Mononuclear cell (primary cell): ENCODE measurements at regions not wholly inside any gene's neighbourhood (a gene's known extent, or its start where the extent isn't known, plus 50 kb on each side); places are given as distances from the start of the nearest gene placed in this dataset.

Experiments used
- H3K27me3 ChIP-seq: 2 replicates; pipeline ENCODE4 v1.6.0; 2011; ENCODE audit warnings: low read length, control low read depth; ENCODE audit not compliant: insufficient read depth
- H3K4me1 ChIP-seq: 2 replicates; pipeline ENCODE4 v1.5.1; 2011; ENCODE audit warnings: mild to moderate bottlenecking, low read length, control low read depth; ENCODE audit not compliant: insufficient read depth
- H3K4me3 ChIP-seq: 2 replicates; pipeline ENCODE4 v1.5.1; 2011; ENCODE audit warnings: mild to moderate bottlenecking, low read length, moderate library complexity
- H3K9me3 ChIP-seq: 2 replicates; pipeline ENCODE4 v1.5.1; 2011; ENCODE audit warnings: low read depth, mild to moderate bottlenecking, control low read depth, low read length

DNA sequence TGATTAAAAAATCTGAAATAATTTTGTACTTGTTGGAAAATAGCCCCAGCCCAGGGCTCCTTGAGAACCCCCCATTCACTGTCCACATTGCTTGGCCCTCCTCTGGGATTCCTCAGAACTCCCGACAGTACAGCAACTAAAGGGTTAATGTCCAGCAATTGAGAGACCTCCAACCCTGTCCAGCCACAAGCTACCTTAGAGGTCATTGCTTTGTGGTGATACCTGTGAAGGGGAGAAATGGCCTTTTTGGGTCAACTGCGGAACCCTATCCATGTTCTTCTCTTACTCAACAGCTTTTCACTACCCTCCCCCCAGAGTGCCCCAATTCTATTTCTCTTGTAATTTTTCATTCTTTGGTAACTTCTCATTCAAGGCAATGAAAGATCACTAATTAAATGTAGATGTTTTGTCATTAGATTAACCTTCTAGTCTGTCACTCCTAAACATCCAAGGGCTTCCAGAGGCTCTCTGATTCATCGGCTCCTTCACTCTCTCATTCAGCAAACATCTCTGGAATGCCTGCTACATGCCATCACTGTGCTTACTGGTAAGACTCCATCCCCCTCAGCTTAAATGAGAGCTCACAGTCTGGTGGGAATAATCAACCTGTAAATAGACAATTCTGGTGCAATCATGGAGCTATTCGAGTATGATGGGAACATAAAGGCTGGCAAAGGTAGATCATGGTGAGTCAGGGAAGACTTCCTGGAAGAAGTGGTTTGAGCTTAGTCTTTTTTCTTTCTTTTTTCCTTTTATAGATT, 241.4 kb upstream of the PGRMC2 start:
- H3K4me1 ChIP-seq, result no peaks in the 10 kb centered on the region
- no peaks in the 10 kb centered on the region for H3K9me3 ChIP-seq
- no peak overlapping the region for H3K4me3 ChIP-seq
- H3K27me3 ChIP-seq, result no peaks in the 10 kb centered on the region

DNA sequence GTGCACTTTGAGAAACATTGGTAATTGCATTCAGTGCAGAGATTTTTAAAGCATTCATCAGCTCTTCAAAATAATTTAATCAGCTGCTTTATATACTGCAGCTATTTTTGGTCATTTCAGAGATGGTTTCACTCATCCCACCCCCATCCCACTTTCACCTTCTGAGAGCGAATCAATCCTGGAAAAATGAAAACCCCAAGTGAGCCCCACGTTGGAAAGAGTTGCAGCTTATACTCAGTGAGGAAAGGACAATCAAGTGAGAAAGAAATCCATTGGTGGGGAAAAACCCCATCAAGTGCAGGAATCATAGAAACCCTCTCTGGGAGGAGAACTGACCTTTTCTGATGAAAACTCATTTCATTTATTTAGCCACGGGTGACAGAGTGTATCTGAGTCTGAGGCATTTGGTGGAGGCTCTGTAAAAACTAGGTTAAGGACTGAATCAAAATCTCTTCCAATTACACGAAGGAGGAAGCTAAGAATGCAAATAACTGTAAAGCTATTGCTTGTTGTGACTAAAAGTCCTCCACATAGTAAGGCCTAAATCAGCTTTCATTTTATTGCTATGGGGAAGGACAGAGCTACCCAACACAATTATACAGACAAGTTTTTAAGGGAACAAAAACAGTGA, 240.4 kb upstream of the PGRMC2 start:
- no peak overlapping the region for H3K4me3 ChIP-seq
- H3K9me3 ChIP-seq, result no peaks in the 10 kb centered on the region
- no peaks in the 10 kb centered on the region for H3K27me3 ChIP-seq
- no peaks in the 10 kb centered on the region for H3K4me1 ChIP-seq

DNA sequence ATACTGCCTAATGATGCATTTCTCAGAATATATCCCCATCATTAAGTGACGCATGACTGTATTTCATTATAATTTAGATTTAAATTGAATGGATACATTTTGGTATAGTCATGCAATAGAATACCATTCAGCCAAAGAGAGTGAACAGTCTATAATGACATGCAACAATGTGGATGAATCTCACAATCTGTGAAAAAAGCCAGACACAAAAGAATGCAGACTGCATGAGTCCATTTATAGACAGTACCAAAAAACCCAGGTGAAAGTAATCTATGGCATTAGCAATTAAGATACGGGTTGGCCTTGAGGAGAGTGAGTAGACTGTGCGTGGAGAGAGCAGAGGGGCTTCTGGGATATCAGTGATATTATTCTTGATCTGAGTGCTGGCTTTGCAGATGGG, 239.7 kb upstream of the PGRMC2 start:
- Histone ChIP-seq H3K4me1 (no peaks in the 10 kb centered on the region), H3K4me3 (no peak overlapping the region), H3K9me3 (no peaks in the 10 kb centered on the region), H3K27me3 (no peaks in the 10 kb centered on the region)

GRCh38 chr4:128525992-128526630, 238.5 kb upstream of the PGRMC2 start:
- H3K4me1 ChIP-seq, result no peaks in the 10 kb centered on the region
- no peaks in the 10 kb centered on the region for H3K27me3 ChIP-seq
- no peaks in the 10 kb centered on the region for H3K9me3 ChIP-seq
- no peak overlapping the region for H3K4me3 ChIP-seq

GRCh38 chr4:128525387-128525786, 237.8 kb upstream of the PGRMC2 start:
- Histone ChIP-seq H3K27me3 (no peaks in the 10 kb centered on the region), H3K4me3 (no peak overlapping the region), H3K4me1 (no peaks in the 10 kb centered on the region), H3K9me3 (no peaks in the 10 kb centered on the region)

DNA sequence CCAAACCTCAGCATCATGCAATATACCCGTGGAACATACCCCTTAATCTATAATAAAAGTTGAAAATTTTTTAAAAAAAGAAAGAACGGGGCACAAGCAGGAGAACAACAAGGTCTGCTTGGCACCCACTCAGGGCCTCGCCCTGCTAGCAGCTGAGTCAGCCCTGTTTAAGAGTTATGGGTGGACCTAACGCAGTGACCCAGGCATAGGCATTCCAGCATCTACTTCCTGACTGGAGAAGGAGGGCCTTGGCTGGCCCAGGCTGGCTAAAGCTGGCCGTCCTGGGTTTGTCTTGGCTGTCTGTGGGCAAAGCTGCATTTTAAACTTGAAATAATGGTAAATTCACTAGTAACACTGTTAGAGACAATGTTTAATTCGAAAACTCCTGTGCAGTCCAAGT, 236.7 kb upstream of the PGRMC2 start:
- Histone ChIP-seq H3K4me1 (no peaks in the 10 kb centered on the region), H3K27me3 (no peaks in the 10 kb centered on the region), H3K9me3 (no peaks in the 10 kb centered on the region), H3K4me3 (no peak overlapping the region)

- no peaks in the 10 kb centered on the region for H3K4me1 ChIP-seq
- no peak overlapping the region for H3K4me3 ChIP-seq
- no peaks in the 10 kb centered on the region for H3K9me3 ChIP-seq
- H3K27me3 ChIP-seq, result no peaks in the 10 kb centered on the region
These were observed 234.1 kb upstream of the PGRMC2 start for GRCh38 chr4:128521648-128522111.

DNA sequence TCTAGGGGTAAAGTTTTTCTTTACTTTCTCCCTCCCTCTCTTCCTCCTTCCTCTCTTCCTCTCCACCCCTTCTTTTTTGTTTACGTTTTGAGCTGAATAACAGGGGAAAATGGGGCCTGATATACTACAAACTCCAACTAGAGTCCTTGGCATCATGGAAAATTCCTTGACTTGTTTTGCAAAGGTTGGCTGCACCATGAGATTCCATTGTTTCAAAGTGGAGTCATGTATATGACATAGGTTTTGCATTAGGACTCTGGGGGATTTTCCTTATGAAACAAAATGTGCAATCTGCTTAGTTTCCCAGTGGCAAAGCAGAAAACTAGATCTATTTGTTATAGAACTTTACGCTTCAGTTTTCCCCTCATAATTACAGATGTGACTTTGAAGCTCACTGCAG, 233.5 kb upstream of the PGRMC2 start:
- Histone ChIP-seq H3K4me1 (no peaks in the 10 kb centered on the region), H3K27me3 (no peaks in the 10 kb centered on the region)

DNA sequence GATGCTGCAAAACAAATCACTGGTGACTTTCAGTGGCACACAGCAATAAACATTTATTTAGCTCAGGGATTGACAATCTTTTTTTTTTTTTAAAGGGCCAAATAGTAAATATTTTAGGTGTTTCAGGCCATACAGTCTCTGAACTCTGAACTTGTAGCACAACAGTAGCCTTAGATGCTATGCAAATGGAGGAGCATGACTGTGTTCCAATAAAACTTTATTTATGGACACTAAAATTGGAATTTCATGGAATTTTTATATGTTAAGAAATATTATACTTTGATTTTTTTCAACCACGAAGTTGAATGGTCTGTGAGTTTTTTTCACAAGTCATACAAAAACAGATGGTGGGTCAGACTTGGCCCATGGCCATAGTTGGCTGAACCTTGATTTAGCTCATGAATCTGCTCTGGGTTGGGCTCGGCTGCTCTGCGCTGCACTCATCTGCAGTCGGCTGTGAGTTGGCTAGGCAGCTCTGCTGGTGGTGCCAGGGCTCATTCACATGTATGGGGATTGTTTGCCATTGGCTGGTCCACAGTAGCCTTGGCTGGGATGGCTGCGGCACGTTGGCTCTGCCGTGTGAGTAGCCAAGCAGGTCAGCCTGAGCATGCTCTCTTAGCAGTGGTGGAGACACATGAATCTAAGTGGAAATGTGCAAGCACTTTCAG, 231.7 kb upstream of the PGRMC2 start:
- Histone ChIP-seq H3K9me3 (no peaks in the 10 kb centered on the region), H3K27me3 (no peaks in the 10 kb centered on the region), H3K4me1 (no peaks in the 10 kb centered on the region), H3K4me3 (no peak overlapping the region)

More for the DNA sequence above, 233.5 kb upstream of the PGRMC2 start:
- Histone ChIP-seq H3K4me3 (no peak overlapping the region), H3K9me3 (no peaks in the 10 kb centered on the region)

DNA sequence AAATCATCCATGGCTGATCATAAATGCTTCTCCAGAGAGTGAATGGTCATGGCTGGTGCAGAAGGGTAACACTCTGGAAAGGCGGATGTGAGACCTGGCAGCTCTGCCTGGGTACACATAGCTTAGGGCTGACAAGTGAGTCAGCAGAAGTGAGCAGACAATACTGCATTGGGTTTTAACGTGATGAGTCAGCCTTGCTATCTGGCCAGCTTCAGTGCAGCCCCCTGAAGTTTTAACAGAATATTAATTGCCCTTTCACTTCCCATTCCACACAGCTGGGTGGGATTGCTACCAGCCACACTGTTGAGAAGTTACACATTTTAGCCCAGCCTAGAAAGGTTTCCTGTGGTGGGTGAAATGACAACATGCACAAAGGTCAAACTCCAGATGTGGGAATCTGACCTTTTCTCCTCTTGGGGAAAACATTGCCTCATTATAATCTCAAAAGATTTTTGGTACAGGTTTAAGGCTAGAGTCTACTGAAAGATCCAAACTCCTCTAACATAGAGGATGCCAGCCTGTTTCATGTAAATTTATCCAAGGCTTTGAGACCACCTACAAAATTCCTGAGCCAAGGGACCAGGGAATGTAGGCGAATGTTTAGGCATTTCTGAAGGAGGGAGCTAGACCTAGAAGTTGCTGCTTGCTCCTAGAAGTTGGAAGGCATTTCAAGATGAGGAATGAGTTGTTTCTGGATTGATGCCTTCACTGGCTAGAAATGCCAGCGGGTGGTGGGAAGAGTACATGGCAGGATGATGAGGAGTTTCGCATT, 230.3 kb upstream of the PGRMC2 start:
- no peak overlapping the region for H3K4me3 ChIP-seq
- no peaks in the 10 kb centered on the region for H3K4me1 ChIP-seq
- no peaks in the 10 kb centered on the region for H3K27me3 ChIP-seq
- no peaks in the 10 kb centered on the region for H3K9me3 ChIP-seq

DNA sequence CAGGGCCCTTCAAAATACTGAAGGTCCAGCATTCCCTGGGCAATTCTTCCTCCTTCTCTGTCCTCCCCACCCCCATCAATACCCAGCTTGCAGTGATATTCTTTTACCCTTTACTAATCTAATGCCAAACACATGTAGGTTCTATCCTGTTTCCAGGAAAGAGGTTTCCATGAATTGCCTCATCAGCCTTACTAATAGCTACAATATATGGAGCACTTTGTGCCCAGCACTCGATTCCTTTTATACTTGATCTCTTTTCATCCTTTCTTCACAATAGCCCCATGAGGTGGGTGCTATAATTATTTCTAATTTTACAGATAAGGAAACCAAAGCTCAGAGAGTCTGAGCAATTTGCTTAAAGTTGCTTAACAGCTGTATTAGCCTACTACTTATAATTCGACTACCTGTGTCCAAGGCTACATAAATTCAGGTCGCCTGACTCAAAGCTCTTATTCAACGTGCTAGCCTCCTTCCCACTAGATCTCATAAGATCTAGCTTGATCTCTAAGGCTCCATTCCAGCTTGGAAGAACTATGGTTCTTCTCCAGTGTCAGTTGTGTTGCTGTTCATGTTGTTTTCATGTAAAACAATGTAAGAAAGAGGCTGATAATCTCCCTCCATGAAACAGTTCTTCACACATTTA, 229.6 kb upstream of the PGRMC2 start:
- Histone ChIP-seq H3K27me3 (no peaks in the 10 kb centered on the region), H3K4me1 (no peaks in the 10 kb centered on the region), H3K4me3 (no peak overlapping the region), H3K9me3 (no peaks in the 10 kb centered on the region)

DNA sequence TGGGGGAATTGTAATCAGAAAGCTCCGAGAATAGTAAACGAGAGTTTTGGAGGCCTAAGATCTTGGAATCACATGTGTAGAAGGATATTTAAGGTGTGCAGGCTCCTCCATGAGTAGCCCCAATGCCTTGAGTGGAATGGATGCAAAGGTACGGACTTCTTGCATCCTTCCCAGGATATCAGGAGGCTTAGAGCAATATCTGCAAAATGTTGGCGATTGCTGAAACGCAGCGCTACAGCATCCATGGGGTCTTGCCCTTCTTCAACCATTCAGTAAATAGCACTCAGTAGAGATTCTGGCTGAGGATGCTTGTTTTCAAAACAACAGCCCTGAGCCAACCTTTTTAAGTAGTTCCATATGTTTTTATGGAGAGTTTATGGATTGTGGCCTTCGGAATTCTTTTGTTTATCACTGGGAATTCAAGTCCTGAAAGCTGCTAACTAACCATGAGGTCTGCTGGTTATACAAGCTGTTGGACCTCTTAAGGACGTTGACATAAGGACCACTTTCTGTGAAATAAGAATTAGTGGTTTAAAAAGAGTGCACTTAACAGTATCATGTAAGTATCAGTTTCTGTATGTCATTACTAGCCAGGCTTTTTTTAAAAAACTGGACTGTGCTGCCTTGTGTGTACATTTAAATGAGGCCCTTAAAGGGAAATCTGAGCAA, 228.8 kb upstream of the PGRMC2 start:
- Histone ChIP-seq H3K4me3 (no peak overlapping the region), H3K27me3 (no peaks in the 10 kb centered on the region), H3K9me3 (no peaks in the 10 kb centered on the region)

GRCh38 chr4:128513664-128514484, 226.3 kb upstream of the PGRMC2 start:
- Histone ChIP-seq H3K4me3 (no peak overlapping the region), H3K9me3 (no peaks in the 10 kb centered on the region), H3K27me3 (no peaks in the 10 kb centered on the region), H3K4me1 (no peaks in the 10 kb centered on the region)

More for the DNA sequence above, 228.8 kb upstream of the PGRMC2 start:
- H3K4me1 ChIP-seq, result no peaks in the 10 kb centered on the region
